Trophoblast cell (in vitro differentiated cells and primary cell): ENCODE measurements at regions not wholly inside any gene's neighbourhood (a gene's known extent, or its start where the extent isn't known, plus 50 kb on each side); places are given as distances from the start of the nearest gene placed in this dataset.
"Not testable (repeated sequence)": the region's sequence is repeated elsewhere in the genome, so short reads cannot be mapped to it uniquely, and the experiment has no call there.

Source experiments
- DNase-seq, 2 donors: peaks; one replicate each; pipeline ENCODE4 v3.0.0-alpha.2; 2016
- H2AFZ ChIP-seq: 2 replicates; pipeline ENCODE4 v1.6.1; 2013; ENCODE audit warnings: low read length, moderate library complexity, mild to moderate bottlenecking; ENCODE audit not compliant: insufficient read depth, poor library complexity
- H2AK5ac ChIP-seq: 2 replicates; pipeline ENCODE4 v1.6.1; 2013; ENCODE audit warnings: mild to moderate bottlenecking, low read length
- H2BK120ac ChIP-seq: 2 replicates; pipeline ENCODE4 v1.6.1; 2013; ENCODE audit warnings: low read length, mild to moderate bottlenecking, moderate library complexity; ENCODE audit not compliant: insufficient read depth, poor library complexity
- H2BK12ac ChIP-seq: 2 replicates; pipeline ENCODE4 v1.6.1; 2013; ENCODE audit warnings: mild to moderate bottlenecking, low read length, moderate library complexity
- H2BK5ac ChIP-seq: 2 replicates; pipeline ENCODE4 v1.6.1; 2013; ENCODE audit warnings: low read length, low read depth, moderate library complexity, mild to moderate bottlenecking; ENCODE audit not compliant: poor library complexity
- H3K14ac ChIP-seq: 2 replicates; pipeline ENCODE4 v1.6.1; 2013; ENCODE audit warnings: mild to moderate bottlenecking, low read length
- H3K18ac ChIP-seq: 2 replicates; pipeline ENCODE4 v1.6.1; 2013; ENCODE audit warnings: mild to moderate bottlenecking, low read length
- H3K23ac ChIP-seq: 2 replicates; pipeline ENCODE4 v1.6.1; 2013; ENCODE audit warnings: low read length
- H3K27ac ChIP-seq: 2 replicates; pipeline ENCODE4 v1.5.1; 2013; ENCODE audit warnings: low read depth, mild to moderate bottlenecking, inconsistent platforms, low read length, moderate library complexity
- H3K27me3 ChIP-seq: 2 replicates; pipeline ENCODE4 v1.6.1; 2013; ENCODE audit warnings: inconsistent platforms, mild to moderate bottlenecking, low read length, moderate library complexity; ENCODE audit not compliant: insufficient read depth
- H3K36me3 ChIP-seq, 2 experiments: 1 replicate in 1 of 2; 2 replicates in 1 of 2; pipeline ENCODE4 v1.6.1; 2013; ENCODE audit warnings: low read length in 2 of 2, mild to moderate bottlenecking in 2 of 2, moderate library complexity in 1 of 2; ENCODE audit not compliant: insufficient read depth in 2 of 2, control insufficient read depth in 1 of 2
- H3K4ac ChIP-seq: 2 replicates; pipeline ENCODE4 v1.6.1; 2013; ENCODE audit warnings: low read depth, mild to moderate bottlenecking, low read length, moderate library complexity
- H3K4me1 ChIP-seq, 2 experiments: 1 replicate in 1 of 2; 2 replicates in 1 of 2; pipeline ENCODE4 v1.6.1; 2013; ENCODE audit warnings: low read length in 2 of 2, mild to moderate bottlenecking in 2 of 2, moderate library complexity in 1 of 2; ENCODE audit not compliant: insufficient read depth in 2 of 2, control insufficient read depth in 1 of 2
- H3K4me2 ChIP-seq: 2 replicates; pipeline ENCODE4 v1.6.1; 2013; ENCODE audit warnings: inconsistent platforms, mild to moderate bottlenecking, low read length, moderate library complexity
- H3K4me3 ChIP-seq: 2 replicates; pipeline ENCODE4 v1.5.1; 2013; ENCODE audit warnings: mild to moderate bottlenecking, low read depth, low read length, inconsistent platforms
- H3K79me1 ChIP-seq: one replicate; pipeline ENCODE4 v1.6.1; 2013; ENCODE audit warnings: low read length
- H3K79me2 ChIP-seq: 2 replicates; pipeline ENCODE4 v1.6.1; 2013; ENCODE audit warnings: low read length, mild to moderate bottlenecking; ENCODE audit not compliant: control insufficient read depth, insufficient read depth, poor library complexity
- H3K9ac ChIP-seq: 2 replicates; pipeline ENCODE4 v1.6.1; 2013; ENCODE audit warnings: mild to moderate bottlenecking, low read length
- H3K9me3 ChIP-seq: 2 replicates; pipeline ENCODE4 v1.6.1; 2013; ENCODE audit warnings: low read depth, mild to moderate bottlenecking, control low read depth, inconsistent platforms, low read length; ENCODE audit not compliant: insufficient read depth
- H4K12ac ChIP-seq: 2 replicates; pipeline ENCODE4 v1.6.1; 2013; ENCODE audit warnings: low read depth, mild to moderate bottlenecking, low read length, moderate library complexity
- H4K8ac ChIP-seq: 2 replicates; pipeline ENCODE4 v1.6.1; 2013; ENCODE audit warnings: low read depth, mild to moderate bottlenecking, low read length, moderate library complexity
- H4K91ac ChIP-seq: one replicate; pipeline ENCODE4 v1.6.1; 2013; ENCODE audit warnings: low read depth, mild to moderate bottlenecking, low read length, moderate library complexity
- WGBS: extraction: QIAGEN DNeasy Blood & Tissue Kit; methylation state at CpG from one replicate; pipeline ENCODE4 v1.1.7; 2013; ENCODE audit warnings: missing lambda C conversion rate; ENCODE audit not compliant: insufficient read length, insufficient coverage; ENCODE audit errors: extremely low coverage; 5-methylcytosine and 5-hydroxymethylcytosine counted together

DNA sequence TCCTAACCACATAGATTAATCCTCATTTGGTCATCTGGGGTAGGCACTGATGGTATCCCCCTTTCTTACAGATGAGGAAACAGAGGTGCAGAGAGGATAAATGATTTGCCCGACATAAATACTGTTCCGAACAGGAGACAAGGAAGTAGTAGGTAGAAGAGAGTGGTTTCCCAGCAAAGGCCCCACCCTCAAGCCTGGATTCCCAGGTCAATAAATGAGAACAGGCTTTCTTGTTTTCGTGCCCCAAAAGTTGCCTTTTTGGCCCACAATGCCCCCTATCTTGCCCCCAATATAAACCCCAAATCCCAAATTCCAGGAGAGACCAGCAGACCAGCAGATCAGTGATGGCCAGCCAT lies 125.5 kb upstream of the PRR20G start:
- Histone ChIP-seq H2AFZ (no peak overlapping the region), H3K27ac (no peak overlapping the region), H3K4me3 (no peak overlapping the region), H2BK120ac (no peak overlapping the region), H4K12ac (no peak overlapping the region), H3K36me3 (no peaks in the 10 kb centered on the region), H3K27me3 (no peaks in the 10 kb centered on the region), H3K4me1 (no peaks in the 10 kb centered on the region), H3K79me1 (peaks cover 2% of the 10 kb centered on the region), H3K9me3 (peaks cover 3% of the 10 kb centered on the region), H3K4me2 (no peak overlapping the region), H3K4ac (no peak overlapping the region), H2AK5ac (no peak overlapping the region), H3K23ac (no peak overlapping the region), H2BK5ac (no peak overlapping the region), H3K79me2 (no peaks in the 10 kb centered on the region), H3K14ac (no peak overlapping the region), H3K9ac (no peak overlapping the region), H2BK12ac (no peak overlapping the region), H4K8ac (no peak overlapping the region), H3K18ac (no peak overlapping the region), H4K91ac (peak overlapping the region; percentile 10)
- WGBS, result no CpG with 5 or more reads among the region's 3 CpGs
- DNase-seq, result no peak

GRCh38 chr3:127412578-127413317 lies 124.9 kb upstream of the PRR20G start:
- Histone ChIP-seq H3K23ac (no peak overlapping the region), H2BK120ac (no peak overlapping the region), H3K79me2 (no peaks in the 10 kb centered on the region), H4K91ac (peak overlapping the region; percentile 8), H3K4me1 (no peaks in the 10 kb centered on the region), H3K4ac (no peak overlapping the region), H3K4me3 (no peak overlapping the region), H4K8ac (no peak overlapping the region), H2AK5ac (no peak overlapping the region), H3K27ac (no peak overlapping the region), H2BK5ac (no peak overlapping the region), H4K12ac (no peak overlapping the region), H3K18ac (no peak overlapping the region), H2BK12ac (no peak overlapping the region), H3K27me3 (no peaks in the 10 kb centered on the region), H3K36me3 (no peaks in the 10 kb centered on the region), H3K79me1 (peaks cover 2% of the 10 kb centered on the region), H3K4me2 (no peak overlapping the region), H2AFZ (no peak overlapping the region), H3K14ac (no peak overlapping the region), H3K9ac (no peak overlapping the region), H3K9me3 (peaks cover 3% of the 10 kb centered on the region)
- DNase-seq, result no peak
- no CpG with 5 or more reads among the region's 10 CpGs for WGBS

GRCh38 chr3:127411875-127412274 lies 124.0 kb upstream of the PRR20G start:
- not testable (repeated sequence) for H2BK120ac ChIP-seq
- WGBS, result no CpG with 5 or more reads among the region's 9 CpGs

GRCh38 chr3:127411083-127411727 lies 123.4 kb upstream of the PRR20G start:
- Histone ChIP-seq H2BK12ac (no peak overlapping the region), H3K4me2 (no peak overlapping the region), H3K4me1 (no peaks in the 10 kb centered on the region), H4K12ac (no peak overlapping the region), H3K14ac (no peak overlapping the region), H3K4me3 (no peak overlapping the region), H3K9me3 (peaks cover 3% of the 10 kb centered on the region), H3K27me3 (no peaks in the 10 kb centered on the region), H2AFZ (no peak overlapping the region), H4K8ac (no peak overlapping the region), H4K91ac (no peak overlapping the region), H3K79me2 (no peaks in the 10 kb centered on the region), H3K23ac (no peak overlapping the region), H2BK120ac (no peak overlapping the region), H3K18ac (no peak overlapping the region), H3K36me3 (no peaks in the 10 kb centered on the region), H3K27ac (no peak overlapping the region), H3K79me1 (peaks cover 2% of the 10 kb centered on the region), H3K9ac (no peak overlapping the region), H3K4ac (no peak overlapping the region), H2AK5ac (no peak overlapping the region), H2BK5ac (no peak overlapping the region)
- WGBS, result no CpG with 5 or more reads among the region's 4 CpGs
- no peak for DNase-seq

More at GRCh38 chr3:127411875-127412274, 124.0 kb upstream of the PRR20G start:
- not testable (repeated sequence) for H3K79me1 ChIP-seq, H3K4me1 ChIP-seq, H3K27ac ChIP-seq, H2AFZ ChIP-seq, H2BK5ac ChIP-seq, H3K4me3 ChIP-seq, H2AK5ac ChIP-seq, H2BK12ac ChIP-seq, H3K4me2 ChIP-seq, H3K9me3 ChIP-seq, H3K79me2 ChIP-seq, H3K4ac ChIP-seq, H4K12ac ChIP-seq, H3K14ac ChIP-seq, H3K36me3 ChIP-seq, H3K18ac ChIP-seq, H4K91ac ChIP-seq, H3K23ac ChIP-seq, H3K27me3 ChIP-seq, H3K9ac ChIP-seq, H4K8ac ChIP-seq
- peak; percentile 35 to 77 for DNase-seq
